Neural progenitor cell (in vitro differentiated cells): ENCODE measurements at regions not wholly inside any gene's neighbourhood (a gene's known extent, or its start where the extent isn't known, plus 50 kb on each side); places are given as distances from the start of the nearest gene placed in this dataset.

Experiments used
- CTCF ChIP-seq: fragments of 200-600 bp; sonication (generic); IDR thresholded peaks from 2 replicates; pipeline ENCODE4 v1.5.1; 2017; ENCODE audit warnings: antibody characterized with exemption, mild to moderate bottlenecking
- EZH2 ChIP-seq: fragments of 200-600 bp; sonication (generic); IDR thresholded peaks from 2 replicates; pipeline ENCODE4 v1.6.1; 2017; ENCODE audit warnings: antibody characterized with exemption, mild to moderate bottlenecking, moderate library complexity
- EZH2phosphoT487 ChIP-seq: fragments of 200-600 bp; sonication (generic); IDR thresholded peaks from 2 replicates; pipeline ENCODE4 v1.6.1; 2017; ENCODE audit warnings: antibody characterized with exemption

DNA sequence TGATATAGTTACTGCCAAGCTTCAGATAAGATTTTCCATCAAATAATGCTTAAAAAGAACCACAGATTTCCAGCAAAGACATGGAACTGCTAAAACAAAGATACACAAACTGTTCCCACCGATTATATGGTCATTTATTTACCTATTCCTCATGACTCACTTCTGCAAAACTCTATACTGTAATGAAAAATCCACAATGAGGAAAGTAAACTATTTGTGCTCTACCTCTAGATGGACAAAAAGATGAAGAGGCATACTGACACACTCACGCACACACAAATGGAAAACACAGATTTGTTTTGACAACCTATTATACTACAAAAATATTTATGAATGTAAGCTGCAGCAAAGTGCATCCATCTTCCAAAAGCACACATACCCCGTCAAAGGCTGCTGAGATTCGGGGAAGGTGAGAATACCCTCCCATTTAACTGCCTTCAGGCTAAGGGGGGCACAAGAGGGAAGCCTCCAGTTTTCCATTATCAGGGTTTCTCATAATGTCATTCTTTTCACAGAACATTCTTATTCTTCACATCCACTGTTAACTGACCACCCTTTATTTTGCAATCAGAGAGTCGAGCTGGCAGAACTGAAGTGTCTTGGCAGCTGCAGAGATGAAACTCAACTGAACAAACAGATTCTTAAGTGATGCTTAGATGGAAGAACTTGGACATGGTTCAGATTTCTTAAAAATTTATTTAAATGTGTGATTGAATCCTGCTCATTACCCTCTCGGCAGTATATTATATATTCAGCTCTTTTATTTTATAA, 115.9 kb upstream of the TANK start:
- TF ChIP-seq EZH2: no peak
- TF ChIP-seq CTCF: no peak
- no peak for TF ChIP-seq EZH2phosphoT487
